Ishikawa (cell line): ENCODE measurements at regions not wholly inside any gene's neighbourhood (a gene's known extent, or its start where the extent isn't known, plus 50 kb on each side); places are given as distances from the start of the nearest gene placed in this dataset.

ENCODE experiments used
- CEBPB ChIP-seq: IDR thresholded peaks from 2 replicates; pipeline ENCODE4 v1.6.1; 2012
- CREB1 ChIP-seq: IDR thresholded peaks from 2 replicates; pipeline ENCODE4 v1.6.1; 2012; ENCODE audit warnings: low read depth
- EGR1 ChIP-seq: IDR thresholded peaks from 2 replicates; pipeline ENCODE4 v1.6.1; 2012
- EP300 ChIP-seq: IDR thresholded peaks from 2 replicates; pipeline ENCODE4 v1.6.1; 2012; ENCODE audit warnings: borderline replicate concordance
- FOXM1 ChIP-seq: IDR thresholded peaks from 2 replicates; pipeline ENCODE4 v1.6.1; 2012; ENCODE audit warnings: low read depth, borderline replicate concordance
- NFIC ChIP-seq: IDR thresholded peaks from 2 replicates; pipeline ENCODE4 v1.6.1; 2012
- RAD21 ChIP-seq: IDR thresholded peaks from 2 replicates; pipeline ENCODE4 v1.6.1; 2012; ENCODE audit warnings: low read depth
- TAF1 ChIP-seq: IDR thresholded peaks from 2 replicates; pipeline ENCODE4 v1.6.1; 2012; ENCODE audit warnings: low read depth, mild to moderate bottlenecking
- TCF12 ChIP-seq: IDR thresholded peaks from 2 replicates; pipeline ENCODE4 v1.6.1; 2012; ENCODE audit warnings: low read depth
- TEAD4 ChIP-seq: IDR thresholded peaks from 2 replicates; pipeline ENCODE4 v1.6.1; 2012
- YY1 ChIP-seq: IDR thresholded peaks from 2 replicates; pipeline ENCODE4 v1.6.1; 2012; ENCODE audit warnings: low read depth
- ZBTB7A ChIP-seq: IDR thresholded peaks from 2 replicates; pipeline ENCODE4 v1.6.1; 2012; ENCODE audit warnings: low read depth
- TF ChIP-seq, protein P1 (sequence below): IDR thresholded peaks from 2 replicates; pipeline ENCODE4 v1.6.1; 2012
- TF ChIP-seq, protein P2 (sequence below): IDR thresholded peaks from 2 replicates; pipeline ENCODE4 v1.6.1; 2012
- TF ChIP-seq, protein P3 (sequence below): IDR thresholded peaks from 2 replicates; pipeline ENCODE4 v1.6.1; 2012; ENCODE audit warnings: low read depth, mild to moderate bottlenecking

DNA sequence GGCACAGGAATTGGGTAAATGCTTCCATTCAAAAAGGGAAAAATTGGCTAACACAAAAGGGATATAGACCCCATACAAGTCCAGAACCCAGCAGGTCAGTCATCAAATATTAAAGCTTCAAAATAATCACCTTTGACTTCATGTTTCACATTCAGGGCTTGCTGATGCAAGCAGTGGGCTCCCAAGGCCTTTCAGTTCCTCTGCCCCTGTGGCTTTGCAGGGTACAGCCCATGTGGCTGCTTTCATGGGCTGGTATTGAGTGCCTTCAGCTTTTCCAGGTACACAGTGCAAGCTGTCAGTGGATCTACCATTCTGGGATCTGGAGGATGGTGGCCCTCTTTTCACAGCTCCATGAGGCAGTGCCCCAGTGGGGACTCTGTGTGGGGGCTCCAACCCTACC lies 253.0 kb downstream of the TECRL start:
- no peak for TF ChIP-seq CEBPB
- TF ChIP-seq NFIC, result no peak
- no peak for TF ChIP-seq ZBTB7A
- no peak for TF ChIP-seq CREB1
- no peak for TF ChIP-seq EP300
- no peak for TF ChIP-seq RAD21
- TF ChIP-seq FOXM1, result no peak
- TF ChIP-seq YY1, result no peak
- TF ChIP-seq, protein P1, sequence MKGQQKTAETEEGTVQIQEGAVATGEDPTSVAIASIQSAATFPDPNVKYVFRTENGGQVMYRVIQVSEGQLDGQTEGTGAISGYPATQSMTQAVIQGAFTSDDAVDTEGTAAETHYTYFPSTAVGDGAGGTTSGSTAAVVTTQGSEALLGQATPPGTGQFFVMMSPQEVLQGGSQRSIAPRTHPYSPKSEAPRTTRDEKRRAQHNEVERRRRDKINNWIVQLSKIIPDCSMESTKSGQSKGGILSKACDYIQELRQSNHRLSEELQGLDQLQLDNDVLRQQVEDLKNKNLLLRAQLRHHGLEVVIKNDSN, result no peak
- TF ChIP-seq TCF12, result no peak
- no peak for TF ChIP-seq TEAD4

DNA sequence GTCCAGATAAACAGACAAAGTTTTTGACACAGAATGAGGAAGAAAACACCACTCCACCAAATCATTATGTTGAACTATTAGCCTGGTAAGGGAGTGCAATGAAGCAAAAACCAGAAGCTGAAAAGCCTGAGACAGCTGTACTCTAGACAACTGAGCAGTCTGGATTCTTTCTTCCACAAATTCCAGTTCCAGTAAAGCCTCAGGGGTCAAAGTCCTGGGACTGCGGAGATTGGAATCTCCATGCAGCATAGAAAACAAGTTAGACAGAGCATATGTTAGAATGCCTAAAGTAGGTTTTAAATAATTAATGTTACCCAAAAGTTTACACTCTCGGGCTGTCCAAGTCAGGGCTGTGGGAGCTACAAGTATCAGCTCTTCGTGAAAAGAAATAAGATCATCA lies 263.2 kb downstream of the TECRL start:
- TF ChIP-seq NFIC (no peak), CREB1 (no peak), RAD21 (no peak), ZBTB7A (no peak), EGR1 (no peak), YY1 (no peak), TEAD4 (no peak), TAF1 (no peak), EP300 (no peak), TCF12 (no peak), FOXM1 (no peak), CEBPB (no peak)
- TF ChIP-seq, protein P2, sequence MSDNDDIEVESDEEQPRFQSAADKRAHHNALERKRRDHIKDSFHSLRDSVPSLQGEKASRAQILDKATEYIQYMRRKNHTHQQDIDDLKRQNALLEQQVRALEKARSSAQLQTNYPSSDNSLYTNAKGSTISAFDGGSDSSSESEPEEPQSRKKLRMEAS, result no peak
- TF ChIP-seq, protein P1, result no peak
- TF ChIP-seq, protein P3, sequence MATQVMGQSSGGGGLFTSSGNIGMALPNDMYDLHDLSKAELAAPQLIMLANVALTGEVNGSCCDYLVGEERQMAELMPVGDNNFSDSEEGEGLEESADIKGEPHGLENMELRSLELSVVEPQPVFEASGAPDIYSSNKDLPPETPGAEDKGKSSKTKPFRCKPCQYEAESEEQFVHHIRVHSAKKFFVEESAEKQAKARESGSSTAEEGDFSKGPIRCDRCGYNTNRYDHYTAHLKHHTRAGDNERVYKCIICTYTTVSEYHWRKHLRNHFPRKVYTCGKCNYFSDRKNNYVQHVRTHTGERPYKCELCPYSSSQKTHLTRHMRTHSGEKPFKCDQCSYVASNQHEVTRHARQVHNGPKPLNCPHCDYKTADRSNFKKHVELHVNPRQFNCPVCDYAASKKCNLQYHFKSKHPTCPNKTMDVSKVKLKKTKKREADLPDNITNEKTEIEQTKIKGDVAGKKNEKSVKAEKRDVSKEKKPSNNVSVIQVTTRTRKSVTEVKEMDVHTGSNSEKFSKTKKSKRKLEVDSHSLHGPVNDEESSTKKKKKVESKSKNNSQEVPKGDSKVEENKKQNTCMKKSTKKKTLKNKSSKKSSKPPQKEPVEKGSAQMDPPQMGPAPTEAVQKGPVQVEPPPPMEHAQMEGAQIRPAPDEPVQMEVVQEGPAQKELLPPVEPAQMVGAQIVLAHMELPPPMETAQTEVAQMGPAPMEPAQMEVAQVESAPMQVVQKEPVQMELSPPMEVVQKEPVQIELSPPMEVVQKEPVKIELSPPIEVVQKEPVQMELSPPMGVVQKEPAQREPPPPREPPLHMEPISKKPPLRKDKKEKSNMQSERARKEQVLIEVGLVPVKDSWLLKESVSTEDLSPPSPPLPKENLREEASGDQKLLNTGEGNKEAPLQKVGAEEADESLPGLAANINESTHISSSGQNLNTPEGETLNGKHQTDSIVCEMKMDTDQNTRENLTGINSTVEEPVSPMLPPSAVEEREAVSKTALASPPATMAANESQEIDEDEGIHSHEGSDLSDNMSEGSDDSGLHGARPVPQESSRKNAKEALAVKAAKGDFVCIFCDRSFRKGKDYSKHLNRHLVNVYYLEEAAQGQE, result no peak

DNA sequence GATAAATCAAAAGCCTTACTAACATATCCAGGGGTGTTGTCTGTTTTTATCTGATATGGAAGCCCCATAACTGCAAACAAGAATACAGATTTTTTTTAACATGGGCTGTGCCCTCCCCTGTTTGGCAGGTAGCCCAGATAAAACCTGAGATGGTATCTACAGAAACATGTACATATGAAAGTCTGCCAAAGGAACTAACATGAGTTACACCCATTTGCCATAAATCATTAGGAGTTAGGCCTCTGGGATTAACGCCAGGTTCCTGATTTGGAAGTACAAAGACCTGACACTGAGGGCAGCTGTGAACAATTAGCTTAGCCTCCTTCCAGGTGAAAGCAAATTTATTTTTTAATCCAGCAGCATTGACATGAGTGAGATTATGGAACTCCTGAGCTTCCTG lies 264.3 kb downstream of the TECRL start:
- no peak; the same call in 1 of the 2 replicates for TF ChIP-seq FOXM1
- peak; percentile 88 for TF ChIP-seq TCF12
- peak; percentile 96 for TF ChIP-seq NFIC
- TF ChIP-seq TEAD4, result peak; percentile 45; the same call in 1 of the 2 replicates
- TF ChIP-seq EP300, result peak; percentile 69; the same call in 1 of the 2 replicates
- no peak for TF ChIP-seq CREB1

DNA sequence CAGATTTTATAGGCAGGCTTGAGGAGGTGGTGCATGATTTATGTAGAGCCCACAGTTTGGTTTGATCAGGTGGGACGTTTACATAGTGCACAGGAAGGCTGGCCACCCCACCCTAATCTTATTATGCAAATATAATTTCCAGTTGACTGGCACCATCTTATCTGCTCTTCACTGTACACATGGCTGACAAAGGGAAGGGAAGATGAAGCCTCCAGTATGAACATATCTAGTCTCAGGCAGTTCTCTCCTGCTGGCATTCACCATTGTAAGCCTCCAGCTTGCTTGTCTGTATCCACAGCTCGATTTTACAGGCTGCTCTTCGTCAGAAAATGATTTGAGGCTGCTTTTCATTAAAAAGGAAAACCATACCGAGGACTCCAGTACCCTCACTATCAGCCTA lies 278.3 kb downstream of the TECRL start:
- TF ChIP-seq, protein P2, result no peak
- TF ChIP-seq CREB1, result no peak
- no peak for TF ChIP-seq FOXM1
- no peak for TF ChIP-seq CEBPB
- TF ChIP-seq, protein P1, result no peak
- no peak for TF ChIP-seq YY1
- TF ChIP-seq RAD21, result no peak
- TF ChIP-seq TAF1, result no peak
- no peak for TF ChIP-seq TCF12
- TF ChIP-seq NFIC, result no peak
- TF ChIP-seq EGR1, result no peak

DNA sequence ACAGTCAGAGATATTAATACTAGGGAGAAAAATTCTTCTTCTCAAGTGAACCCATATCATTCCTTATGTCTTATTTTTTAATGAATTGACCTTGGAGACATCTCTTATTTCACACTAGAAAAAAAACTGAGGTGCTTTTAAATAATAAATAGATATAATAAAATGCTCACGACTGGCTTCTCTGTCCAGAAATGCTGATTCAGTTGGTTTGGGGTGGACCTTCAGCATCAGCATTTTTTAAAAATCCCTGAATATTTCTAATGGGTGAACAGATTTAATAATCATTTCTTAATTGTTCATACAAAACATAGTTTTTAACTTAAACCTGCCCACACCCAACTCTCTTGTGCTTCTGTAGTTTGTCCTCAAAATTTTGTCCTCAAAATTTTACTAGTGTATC lies 283.9 kb downstream of the TECRL start:
- TF ChIP-seq TEAD4 (no peak), TCF12 (no peak), CREB1 (no peak)

DNA sequence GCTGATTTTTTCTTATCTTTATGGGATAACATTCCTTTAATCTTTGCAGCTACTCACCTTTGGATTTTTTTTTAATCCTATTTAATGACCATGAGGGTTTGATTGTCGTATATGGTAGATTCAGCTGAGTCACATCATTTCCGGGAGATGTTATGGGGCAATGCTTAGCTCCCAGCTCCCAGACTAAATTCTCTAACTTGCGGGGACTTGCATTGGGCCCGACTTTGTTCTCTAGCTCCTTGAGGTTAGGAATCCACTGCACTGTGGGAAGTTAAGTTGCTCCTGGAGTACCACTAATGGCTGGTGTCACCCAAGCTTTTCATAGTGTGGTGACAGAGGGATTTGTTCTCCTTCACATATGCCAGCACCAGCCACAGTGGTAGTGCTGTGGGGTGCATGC lies 287.4 kb downstream of the TECRL start:
- TF ChIP-seq, protein P1, result no peak
- TF ChIP-seq, protein P3, result no peak
- TF ChIP-seq EP300, result no peak
- no peak for TF ChIP-seq YY1
- TF ChIP-seq ZBTB7A, result no peak
- no peak for TF ChIP-seq EGR1
- no peak for TF ChIP-seq CEBPB
- no peak for TF ChIP-seq TEAD4
- no peak for TF ChIP-seq FOXM1
- TF ChIP-seq, protein P2, result no peak
- TF ChIP-seq RAD21, result no peak
- TF ChIP-seq CREB1, result no peak
